GM12878 (cell line): ENCODE measurements at regions not wholly inside any gene's neighbourhood (a gene's known extent, or its start where the extent isn't known, plus 50 kb on each side); places are given as distances from the start of the nearest gene placed in this dataset.

Experiments
- ATAC-seq: fragments of 200-7000 bp; cut with Tn5 transposase; 3 replicates; pipeline ENCODE4 v1.9.1; 2020; ENCODE audit warnings: mild to moderate bottlenecking, moderate library complexity
- BruUV-seq: library from RNA; stranded (reverse); fragments of 400-500 nt; replicated peaks from 2 replicates; lab custom pipeline; 2021; lab: Mats Ljungman, UMichigan
- CTCF ChIA-PET: fragments of 300-600 bp; sonication (Branson Sonifier 250); formaldehyde crosslinking; extraction: SDS; loops from one replicate; lab custom pipeline; 2021; ENCODE audit warnings: inconsistent platforms; lab: Yijun Ruan, JAX
- POLR2A ChIA-PET: fragments of 350-600 bp; formaldehyde crosslinking; extraction: SDS; loops from one replicate; lab custom pipeline; 2021; ENCODE audit warnings: inconsistent platforms; lab: Charles Lee
- RAD21 ChIA-PET: fragments of 300-600 bp; sonication (Branson Sonifier 250); formaldehyde crosslinking; loops from one replicate; lab custom pipeline; 2023; ENCODE audit warnings: antibody characterized with exemption; ENCODE audit not compliant: unreplicated experiment; lab: Charles Lee
- SMC1A ChIA-PET: fragments of 300-600 bp; sonication (Branson Sonifier 250); formaldehyde crosslinking; loops from one replicate; lab custom pipeline; 2023; ENCODE audit not compliant: unreplicated experiment, uncharacterized antibody; lab: Charles Lee
- DNase-seq: peaks from one replicate; pipeline ENCODE4 v3.0.0-alpha.2; 2011; ENCODE audit warnings: low read depth, low spot score
- FAIRE-seq: peaks from 3 replicates; lab custom pipeline; 2011; peaks lifted over from hg19 to GRCh38; lab: Jason Lieb, UNC
- H2AFZ ChIP-seq: 2 replicates; pipeline ENCODE4 v1.6.0; 2011; ENCODE audit warnings: low read depth, low read length, control low read depth; ENCODE audit not compliant: control insufficient read depth
- H3K27ac ChIP-seq: 2 replicates; pipeline ENCODE4 v1.5.1; 2011; ENCODE audit warnings: control low read depth; ENCODE audit not compliant: control insufficient read depth, insufficient read depth
- H3K27me3 ChIP-seq, 2 experiments: replicated peaks in 1 of 2; 2 replicates each; pipeline versions ENCODE4 v1.6.0 to v1.6.1; 2011; ENCODE audit warnings: low read length in 1 of 2; ENCODE audit not compliant: control insufficient read depth in 2 of 2, insufficient read depth in 2 of 2
- H3K36me3 ChIP-seq, 2 experiments: 2 replicates each; pipeline ENCODE4 v1.5.1; 2011; ENCODE audit warnings: low read length in 1 of 2; ENCODE audit not compliant: control insufficient read depth in 2 of 2, insufficient read depth in 2 of 2
- H3K4me1 ChIP-seq: 2 replicates; pipeline ENCODE4 v1.6.1; 2011; ENCODE audit warnings: mild to moderate bottlenecking, low read length, moderate library complexity, mixed read lengths; ENCODE audit not compliant: control insufficient read depth, insufficient read depth
- H3K4me2 ChIP-seq: 2 replicates; pipeline ENCODE4 v1.6.0; 2011; ENCODE audit warnings: control low read depth; ENCODE audit not compliant: control insufficient read depth, insufficient read depth
- H3K4me3 ChIP-seq: fragments of 200-600 bp; sonication (generic); 2 replicates; pipeline ENCODE4 v1.5.1; 2016
- H3K79me2 ChIP-seq: 2 replicates; pipeline ENCODE4 v1.6.0; 2011; ENCODE audit warnings: low read length; ENCODE audit not compliant: control insufficient read depth, insufficient read depth
- H3K9ac ChIP-seq: 2 replicates; pipeline ENCODE4 v1.8.0; 2011; ENCODE audit warnings: low read length, control low read depth, mixed read lengths; ENCODE audit not compliant: control insufficient read depth, insufficient read depth
- H3K9me3 ChIP-seq: replicated peaks from 3 replicates; pipeline ENCODE4 v1.5.1; 2011; ENCODE audit warnings: mild to moderate bottlenecking, low read length; ENCODE audit not compliant: control insufficient read depth, insufficient read depth
- H4K20me1 ChIP-seq: 2 replicates; pipeline ENCODE4 v1.6.0; 2011; ENCODE audit not compliant: control insufficient read depth, insufficient read depth
- EED ChIP-seq: sonication (generic); IDR thresholded peaks from 2 replicates; pipeline ENCODE4 v1.6.1; 2016; ENCODE audit warnings: antibody characterized with exemption, low read depth
- ETV6 ChIP-seq, 2 experiments: fragments of 450-650 bp in 1 of 2; IDR thresholded peaks in 1 of 2; conservative IDR thresholded peaks in 1 of 2; 2 replicates each; pipeline ENCODE4 v1.6.1; 2014; ENCODE audit warnings: antibody characterized with exemption in 1 of 2, borderline replicate concordance in 1 of 2, low read depth in 1 of 2, mild to moderate bottlenecking in 1 of 2, moderate library complexity in 1 of 2
- GATAD2B ChIP-seq: fragments of 450-650 bp; conservative IDR thresholded peaks from 2 replicates; pipeline ENCODE4 v1.6.1; 2017; ENCODE audit warnings: low read depth, mild to moderate bottlenecking, moderate library complexity
- IKZF1 ChIP-seq: fragments of 450-650 bp; conservative IDR thresholded peaks from 2 replicates; pipeline ENCODE4 v1.6.1; 2017; ENCODE audit warnings: antibody characterized with exemption, mild to moderate bottlenecking
- MEF2A ChIP-seq: IDR thresholded peaks from 2 replicates; pipeline ENCODE4 v1.6.1; 2011; ENCODE audit warnings: low read depth, mild to moderate bottlenecking, low read length, moderate library complexity; ENCODE audit not compliant: insufficient read depth
- MTA2 ChIP-seq: fragments of 450-650 bp; IDR thresholded peaks from 2 replicates; pipeline ENCODE4 v1.6.1; 2016; ENCODE audit warnings: low read depth, mild to moderate bottlenecking, moderate library complexity
- NBN ChIP-seq: fragments of 450-650 bp; IDR thresholded peaks from 2 replicates; pipeline ENCODE4 v1.6.1; 2016
- NFXL1 ChIP-seq: fragments of 450-650 bp; IDR thresholded peaks from 2 replicates; pipeline ENCODE4 v1.6.1; 2017; ENCODE audit warnings: antibody characterized with exemption, mild to moderate bottlenecking, borderline replicate concordance
- NFYA ChIP-seq: IDR thresholded peaks from 2 replicates; pipeline ENCODE4 v1.6.1; 2011; ENCODE audit warnings: low read depth, mild to moderate bottlenecking, low read length, improper control_type of control experiment, borderline replicate concordance
- PAX5 ChIP-seq: IDR thresholded peaks from 2 replicates; pipeline ENCODE4 v1.6.1; 2011; ENCODE audit warnings: low read depth, low read length, borderline replicate concordance
- SUZ12 ChIP-seq: fragments of 200-600 bp; sonication (generic); IDR thresholded peaks from one replicate; pipeline ENCODE4 v1.6.1; 2018; ENCODE audit warnings: antibody characterized with exemption, mild to moderate bottlenecking; ENCODE audit not compliant: unreplicated experiment
- ZNF274 ChIP-seq: IDR thresholded peaks from one replicate; pipeline ENCODE4 v1.8.0; 2011; ENCODE audit not compliant: insufficient read length, insufficient read depth
- WGBS: methylation state at CpG from one replicate; pipeline ENCODE4 v1.1.6; 2016; ENCODE audit warnings: low lambda C conversion rate; ENCODE audit not compliant: insufficient replicate concordance, insufficient coverage; ENCODE audit errors: missing lambda C conversion rate; 5-methylcytosine and 5-hydroxymethylcytosine counted together
- in situ Hi-C: fragments of 300-500 bp; cut with MboI; formaldehyde crosslinking; loops from 9 replicates; pipeline ENCODE4 v1.14.3; 2018; ENCODE audit warnings: mixed read lengths
- intact Hi-C: fragments of 100-400 bp; cut with micrococcal nuclease; formaldehyde crosslinking; loops from one replicate; pipeline ENCODE4 v1.14.2; 2022; ENCODE audit not compliant: unreplicated experiment
- TF ChIP-seq, protein P1 (sequence below): IDR thresholded peaks from 2 replicates; pipeline ENCODE4 v1.6.1; 2011; ENCODE audit warnings: mild to moderate bottlenecking, low read depth, low read length, moderate library complexity; ENCODE audit not compliant: insufficient replicate concordance
- TF ChIP-seq, protein P2 (sequence below): fragments of 450-650 bp; IDR thresholded peaks from 2 replicates; pipeline ENCODE4 v1.6.1; 2018; ENCODE audit warnings: mild to moderate bottlenecking, low read depth, moderate library complexity; ENCODE audit not compliant: partially characterized antibody

DNA sequence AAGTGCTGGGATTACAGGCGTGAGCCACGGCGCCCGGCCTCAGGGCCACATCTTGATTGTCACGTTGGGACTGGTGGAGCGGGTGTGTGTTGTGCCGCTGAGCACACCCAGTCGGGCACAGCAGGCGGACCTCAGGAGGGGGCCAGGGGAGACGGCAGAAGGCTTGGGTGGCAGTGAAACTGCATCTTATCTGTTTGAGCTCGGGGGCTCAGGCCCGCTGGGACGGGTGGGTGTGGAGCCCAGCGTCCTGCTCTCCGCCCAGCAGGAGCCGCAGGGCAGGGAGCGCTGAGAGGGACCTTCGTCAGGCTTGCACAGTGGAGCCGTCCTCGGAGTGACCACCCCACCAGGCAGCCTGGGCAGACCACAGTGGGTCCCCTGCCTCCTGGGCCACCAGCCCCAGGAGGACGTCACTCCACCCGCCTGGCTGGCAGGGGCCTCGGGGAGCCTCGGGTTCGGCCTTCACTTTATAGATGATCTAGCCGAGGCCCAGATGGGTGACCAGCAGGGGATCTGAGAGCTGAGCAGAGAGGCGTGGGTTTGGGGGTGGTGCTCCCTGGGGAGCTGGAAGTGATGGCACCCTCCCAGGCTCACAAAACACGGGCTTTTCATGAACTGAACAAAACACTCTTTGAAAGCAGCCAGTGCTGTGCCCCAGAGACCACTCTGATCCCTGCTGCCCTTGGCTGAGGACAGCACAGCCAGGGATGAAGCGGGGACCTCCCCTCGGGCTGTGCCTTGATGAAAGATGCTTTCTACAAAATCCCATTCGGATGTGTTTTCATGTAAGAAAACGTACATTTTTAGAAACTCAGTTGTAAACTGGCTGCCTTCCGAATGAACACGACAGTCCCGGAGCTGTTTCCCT, 181.1 kb downstream of the SEC14L1 start (continued):
- no peak for TF ChIP-seq NFYA

DNA sequence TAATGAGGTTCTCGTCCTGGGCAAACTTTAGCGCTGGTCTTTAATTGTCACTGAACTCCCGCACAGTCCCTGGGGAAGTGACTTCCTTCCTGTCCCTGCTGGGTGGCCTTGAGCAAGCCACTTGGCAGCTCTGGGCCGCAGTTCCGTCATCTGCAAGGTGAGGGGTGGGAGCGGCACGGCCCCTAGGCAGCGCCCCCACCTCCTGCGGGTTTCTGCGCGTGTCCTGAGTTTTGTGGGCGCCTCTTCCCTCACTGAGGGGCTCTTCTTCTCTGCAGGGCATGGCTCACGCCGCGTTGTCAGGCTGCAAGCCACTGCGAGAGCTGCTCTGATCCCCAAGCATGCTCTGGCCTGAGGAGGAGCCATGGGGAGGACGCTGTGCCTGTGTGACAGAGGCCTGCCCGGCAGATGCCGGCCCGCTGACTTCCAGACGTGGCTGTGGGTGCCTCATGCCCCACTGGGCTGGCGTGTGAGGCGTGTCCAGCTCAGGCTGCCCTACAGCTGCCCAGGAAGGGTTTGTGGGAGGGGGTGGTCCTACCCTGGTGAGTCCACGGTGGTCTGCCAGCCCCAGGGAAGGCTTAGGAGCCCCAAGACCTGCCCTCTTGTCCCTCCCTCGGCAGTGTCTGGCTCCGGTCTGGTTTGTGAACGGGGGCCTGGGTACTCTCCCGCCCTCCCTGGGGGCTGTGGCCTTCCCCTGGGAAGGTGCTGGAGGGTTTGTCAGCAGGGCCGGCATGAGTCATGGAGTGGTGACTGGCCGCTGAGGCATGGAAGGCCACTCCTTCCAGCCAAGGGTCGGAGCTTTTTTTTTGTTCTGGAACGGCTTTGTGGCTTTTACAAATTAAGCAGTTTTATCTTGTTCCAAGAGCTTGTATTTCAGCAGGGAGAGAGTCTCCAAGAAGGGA, 182.0 kb downstream of the SEC14L1 start:
- Histone ChIP-seq H2AFZ (peak overlapping the region; percentile 19; the same call in 1 of the 2 replicates), H3K27me3 (no peaks in the 10 kb centered on the region), H3K9me3 (no peaks in the 10 kb centered on the region), H3K4me2 (peak overlapping the region; percentile 94), H4K20me1 (no peaks in the 10 kb centered on the region), H3K79me2 (peaks cover 75% of the 10 kb centered on the region), H3K27ac (peak overlapping the region; percentile 88), H3K9ac (peak overlapping the region; percentile 89), H3K4me3 (peak overlapping the region; percentile 84), H3K4me1 (peaks cover 68% of the 10 kb centered on the region), H3K36me3 (no peaks in the 10 kb centered on the region; a peak in 2 of 4 replicates)
- in situ Hi-C loops (no loop called here), intact Hi-C loops (loop anchor here (5.0 to 10.0 kb wide), 2 partner anchors 235 to 632 kb away; partner anchors contain the start of gene TNRC6C)
- BruUV-seq: TSS peak; percentile 83
- ChIA-PET RAD21 (interaction anchor here (0.8 to 2.7 kb wide), 14 partner anchors 8 to 232 kb away, joined by 3 to 20 read pairs (median 5); no protein-coding TSS in a partner anchor), CTCF (interaction anchor here (0.6 to 2.2 kb wide), 8 partner anchors 9 to 128 kb away, joined by 3 to 9 read pairs (median 4); no protein-coding TSS in a partner anchor), POLR2A (interaction anchor here (0.6 to 2.4 kb wide), 18 partner anchors 9 to 728 kb away, joined by 3 to 12 read pairs (median 5); partner anchors contain the start of genes SEC14L1 and TNRC6C), SMC1A (interaction anchor here (0.7 to 4.1 kb wide), 10 partner anchors 9 to 150 kb away, joined by 3 to 25 read pairs (median 4); no protein-coding TSS in a partner anchor)
- under 1% methylated on average over 32 of the region's 32 CpGs for WGBS
- ATAC-seq: peak; percentile 22
- DNase-seq: no peak
- FAIRE-seq: no peak
- TF ChIP-seq NFXL1 (peak; percentile 98), GATAD2B (0 out of 2 replicates have a peak, but pooled peaks have one; percentile 60), EED (0 out of 2 replicates have a peak, but pooled peaks have one; percentile 28), PAX5 (0 out of 2 replicates have a peak, but pooled peaks have one; percentile 7), SUZ12 (no peak), ETV6 (conservative IDR thresholded peaks at IDR 0.05 in 1 of 2, IDR thresholded peaks at IDR 0.05 in 1 of 2; ENCODE audit: borderline replicate concordance in 1 of 2, low read depth in 1 of 2) (0 out of 4 replicates have a peak, but pooled peaks of 1 of the 2 experiments have one; percentile 32), NBN (peak; percentile 34; the same call in 1 of the 2 replicates), IKZF1 (peak; percentile 42; the same call in 1 of the 2 replicates), MTA2 (peak; percentile 34; the same call in 1 of the 2 replicates), MEF2A (0 out of 2 replicates have a peak, but pooled peaks have one; percentile 5), ZNF274 (no peak)
- TF ChIP-seq, protein P1, sequence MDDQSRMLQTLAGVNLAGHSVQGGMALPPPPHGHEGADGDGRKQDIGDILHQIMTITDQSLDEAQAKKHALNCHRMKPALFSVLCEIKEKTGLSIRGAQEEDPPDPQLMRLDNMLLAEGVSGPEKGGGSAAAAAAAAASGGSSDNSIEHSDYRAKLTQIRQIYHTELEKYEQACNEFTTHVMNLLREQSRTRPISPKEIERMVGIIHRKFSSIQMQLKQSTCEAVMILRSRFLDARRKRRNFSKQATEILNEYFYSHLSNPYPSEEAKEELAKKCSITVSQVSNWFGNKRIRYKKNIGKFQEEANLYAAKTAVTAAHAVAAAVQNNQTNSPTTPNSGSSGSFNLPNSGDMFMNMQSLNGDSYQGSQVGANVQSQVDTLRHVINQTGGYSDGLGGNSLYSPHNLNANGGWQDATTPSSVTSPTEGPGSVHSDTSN: no peak
- TF ChIP-seq, protein P2, sequence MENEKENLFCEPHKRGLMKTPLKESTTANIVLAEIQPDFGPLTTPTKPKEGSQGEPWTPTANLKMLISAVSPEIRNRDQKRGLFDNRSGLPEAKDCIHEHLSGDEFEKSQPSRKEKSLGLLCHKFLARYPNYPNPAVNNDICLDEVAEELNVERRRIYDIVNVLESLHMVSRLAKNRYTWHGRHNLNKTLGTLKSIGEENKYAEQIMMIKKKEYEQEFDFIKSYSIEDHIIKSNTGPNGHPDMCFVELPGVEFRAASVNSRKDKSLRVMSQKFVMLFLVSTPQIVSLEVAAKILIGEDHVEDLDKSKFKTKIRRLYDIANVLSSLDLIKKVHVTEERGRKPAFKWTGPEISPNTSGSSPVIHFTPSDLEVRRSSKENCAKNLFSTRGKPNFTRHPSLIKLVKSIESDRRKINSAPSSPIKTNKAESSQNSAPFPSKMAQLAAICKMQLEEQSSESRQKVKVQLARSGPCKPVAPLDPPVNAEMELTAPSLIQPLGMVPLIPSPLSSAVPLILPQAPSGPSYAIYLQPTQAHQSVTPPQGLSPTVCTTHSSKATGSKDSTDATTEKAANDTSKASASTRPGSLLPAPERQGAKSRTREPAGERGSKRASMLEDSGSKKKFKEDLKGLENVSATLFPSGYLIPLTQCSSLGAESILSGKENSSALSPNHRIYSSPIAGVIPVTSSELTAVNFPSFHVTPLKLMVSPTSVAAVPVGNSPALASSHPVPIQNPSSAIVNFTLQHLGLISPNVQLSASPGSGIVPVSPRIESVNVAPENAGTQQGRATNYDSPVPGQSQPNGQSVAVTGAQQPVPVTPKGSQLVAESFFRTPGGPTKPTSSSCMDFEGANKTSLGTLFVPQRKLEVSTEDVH: no peak
